SH-SY5Y (cell line): ENCODE measurements at regions not wholly inside any gene's neighbourhood (a gene's known extent, or its start where the extent isn't known, plus 50 kb on each side); places are given as distances from the start of the nearest gene placed in this dataset.

Source experiments
- GATA2 ChIP-seq: IDR thresholded peaks from 2 replicates; pipeline ENCODE4 v1.6.1; 2011; ENCODE audit warnings: mild to moderate bottlenecking, low read depth, low read length
- GATA3 ChIP-seq: IDR thresholded peaks from 2 replicates; pipeline ENCODE4 v1.6.1; 2011; ENCODE audit warnings: low read depth, mild to moderate bottlenecking, low read length, moderate library complexity

DNA sequence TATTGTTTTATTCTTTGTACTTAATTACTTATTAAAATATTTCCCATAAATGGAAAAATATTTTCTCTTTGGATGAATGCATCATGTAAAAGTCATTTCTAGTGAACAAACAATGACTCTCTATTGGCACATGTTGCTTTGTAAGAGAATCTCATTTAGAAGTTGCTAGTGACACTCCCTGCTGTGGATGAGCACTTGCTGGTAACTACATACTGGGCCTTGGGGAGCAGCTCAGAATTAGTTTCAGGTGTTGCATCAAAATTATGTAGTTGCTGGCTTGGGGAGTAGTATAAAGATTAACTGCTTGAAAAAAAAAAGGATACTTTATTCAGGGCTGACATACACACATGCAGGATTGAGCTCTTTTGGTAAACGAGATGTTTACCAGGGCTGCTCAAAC lies 80.3 kb upstream of the KCNAB1 start:
- no peak for TF ChIP-seq GATA2
- no peak for TF ChIP-seq GATA3

DNA sequence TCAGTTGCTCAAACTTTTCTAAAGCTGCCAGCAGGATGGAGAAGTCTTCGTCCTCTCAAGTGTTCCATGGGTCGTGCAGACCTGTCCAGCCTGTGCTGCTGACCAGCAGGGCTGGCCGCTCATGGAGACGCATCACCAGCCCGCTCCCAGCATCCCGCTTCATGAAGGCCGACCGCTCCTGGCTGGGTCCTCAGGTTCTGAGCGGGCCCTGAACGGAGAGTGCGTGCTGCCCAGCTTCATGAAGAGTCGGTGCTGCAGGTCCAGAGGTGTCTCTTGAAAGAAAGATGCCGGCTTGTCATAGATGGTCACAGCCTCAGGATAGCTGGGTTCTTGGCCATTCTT lies 75.8 kb upstream of the KCNAB1 start:
- no peak for TF ChIP-seq GATA2
- no peak for TF ChIP-seq GATA3

GRCh38 chr3:156050918-156051317 lies 69.5 kb upstream of the KCNAB1 start:
- no peak for TF ChIP-seq GATA2
- no peak for TF ChIP-seq GATA3

DNA sequence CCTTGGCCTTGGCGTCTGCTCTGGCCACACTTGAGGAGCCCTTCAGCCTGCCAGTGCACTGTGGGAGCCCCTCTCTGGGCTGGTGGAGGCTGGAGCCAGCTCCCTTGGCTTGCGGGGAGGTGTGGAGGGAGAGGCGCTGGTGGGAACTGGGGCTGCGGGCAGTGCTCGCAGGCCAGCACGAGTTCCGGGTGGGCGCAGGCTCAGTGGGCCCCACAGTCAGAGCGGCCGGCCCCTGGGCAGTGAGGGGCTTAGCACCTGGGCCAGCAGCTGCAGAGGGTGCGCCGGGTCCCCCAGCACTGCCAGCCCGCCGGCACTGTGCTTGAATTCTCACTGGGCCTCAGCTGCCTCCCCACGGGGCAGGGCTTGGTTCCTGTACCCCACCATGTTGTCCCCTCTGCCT lies 68.7 kb upstream of the KCNAB1 start:
- TF ChIP-seq GATA2 (no peak), GATA3 (no peak)

- TF ChIP-seq GATA2 (no peak), GATA3 (no peak)
Measured at GRCh38 chr3:156052115-156052514, 68.3 kb upstream of the KCNAB1 start.

DNA sequence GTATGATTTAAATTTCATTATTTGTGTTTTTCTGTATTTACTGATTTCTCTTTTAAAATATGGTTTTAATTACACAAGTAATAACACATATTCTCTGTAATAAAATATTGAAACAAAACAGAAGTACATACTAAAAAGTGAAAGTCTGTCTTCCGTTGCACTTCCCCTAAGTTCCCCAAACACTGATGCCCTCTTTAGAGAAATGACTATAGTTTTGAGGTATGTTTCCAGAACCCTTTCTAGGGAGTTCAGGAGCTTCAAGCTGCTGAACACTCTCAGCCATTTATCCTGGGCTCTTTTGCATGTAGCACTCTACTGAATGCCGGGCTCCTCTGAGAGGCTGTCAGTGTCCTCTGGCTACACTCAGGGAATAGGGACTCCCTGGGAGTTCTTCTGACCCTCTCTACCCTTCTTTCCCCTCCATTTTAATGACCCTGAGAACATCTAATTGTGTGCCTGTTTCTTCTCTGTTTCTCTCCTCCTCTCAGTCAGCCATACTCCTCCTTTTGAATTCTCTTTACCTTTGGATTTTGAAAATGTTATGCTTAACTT lies 60.4 kb upstream of the KCNAB1 start:
- TF ChIP-seq GATA3 (no peak), GATA2 (no peak)

GRCh38 chr3:156070028-156070427 lies 50.4 kb upstream of the KCNAB1 start:
- no peak for TF ChIP-seq GATA2
- no peak for TF ChIP-seq GATA3
